H9 (cell line): ENCODE measurements at regions not wholly inside any gene's neighbourhood (a gene's known extent, or its start where the extent isn't known, plus 50 kb on each side); places are given as distances from the start of the nearest gene placed in this dataset.

Experiments
- DNase-seq: peaks from one replicate; pipeline ENCODE4 v3.0.0-alpha.2; 2017
- H2AFZ ChIP-seq: one replicate; pipeline ENCODE4 v1.6.1; 2013; ENCODE audit warnings: mild to moderate bottlenecking, low read length, control low read depth, moderate library complexity
- H2AK5ac ChIP-seq: 2 replicates; pipeline ENCODE4 v1.6.1; 2013; ENCODE audit warnings: low read length, control low read depth, mixed read lengths; ENCODE audit not compliant: insufficient read length
- H2BK120ac ChIP-seq: one replicate; pipeline ENCODE4 v1.6.1; 2013; ENCODE audit warnings: low read depth, mild to moderate bottlenecking, low read length, control low read depth, inconsistent platforms; ENCODE audit not compliant: poor library complexity, severe bottlenecking
- H2BK12ac ChIP-seq: 2 replicates; pipeline ENCODE4 v1.6.1; 2013; ENCODE audit warnings: low read length, control low read depth, mixed read lengths, low read depth; ENCODE audit not compliant: insufficient read length
- H2BK15ac ChIP-seq: 2 replicates; pipeline ENCODE4 v1.6.1; 2013; ENCODE audit warnings: low read depth, low read length, control low read depth
- H2BK20ac ChIP-seq: one replicate; pipeline ENCODE4 v1.6.1; 2013; ENCODE audit warnings: low read depth, mild to moderate bottlenecking, low read length, control low read depth, inconsistent platforms; ENCODE audit not compliant: poor library complexity, severe bottlenecking
- H2BK5ac ChIP-seq: 2 replicates; pipeline ENCODE4 v1.6.1; 2013; ENCODE audit warnings: low read length, control low read depth, mixed read lengths; ENCODE audit not compliant: insufficient read length
- H3K14ac ChIP-seq: 2 replicates; pipeline ENCODE4 v1.6.1; 2013; ENCODE audit warnings: low read length, control low read depth; ENCODE audit not compliant: insufficient read depth
- H3K18ac ChIP-seq: 2 replicates; pipeline ENCODE4 v1.6.1; 2013; ENCODE audit warnings: low read depth, mild to moderate bottlenecking, mixed read lengths, low read length, control low read depth; ENCODE audit not compliant: insufficient read length
- H3K23ac ChIP-seq: 2 replicates; pipeline ENCODE4 v1.6.1; 2013; ENCODE audit warnings: low read length, control low read depth, mixed read lengths, low read depth; ENCODE audit not compliant: insufficient read length
- H3K23me2 ChIP-seq: 2 replicates; pipeline ENCODE4 v1.6.1; 2013; ENCODE audit warnings: low read depth, mild to moderate bottlenecking, mixed read lengths, low read length, control low read depth; ENCODE audit not compliant: insufficient read length, poor library complexity, severe bottlenecking
- H3K27ac ChIP-seq: 2 replicates; pipeline ENCODE4 v1.5.1; 2013; ENCODE audit warnings: low read length, control low read depth, mixed read lengths, low read depth; ENCODE audit not compliant: insufficient read length
- H3K27me3 ChIP-seq: 2 replicates; pipeline ENCODE4 v1.6.1; 2013; ENCODE audit warnings: low read length, control low read depth, inconsistent platforms; ENCODE audit not compliant: insufficient read depth
- H3K4ac ChIP-seq: 2 replicates; pipeline ENCODE4 v1.6.1; 2013; ENCODE audit warnings: low read depth, mild to moderate bottlenecking, control low read depth, inconsistent platforms, low read length, moderate library complexity
- H3K4me1 ChIP-seq: 2 replicates; pipeline ENCODE4 v1.6.1; 2013; ENCODE audit warnings: low read length, control low read depth, inconsistent platforms; ENCODE audit not compliant: insufficient read depth
- H3K4me2 ChIP-seq: 2 replicates; pipeline ENCODE4 v1.6.1; 2013; ENCODE audit warnings: low read length, control low read depth, mixed read lengths; ENCODE audit not compliant: insufficient read length, insufficient read depth
- H3K56ac ChIP-seq: 2 replicates; pipeline ENCODE4 v1.6.1; 2013; ENCODE audit warnings: low read depth, mild to moderate bottlenecking, mixed read lengths, low read length, control low read depth; ENCODE audit not compliant: insufficient read length
- H3K79me1 ChIP-seq: 2 replicates; pipeline ENCODE4 v1.6.1; 2013; ENCODE audit warnings: low read depth, mild to moderate bottlenecking, moderate library complexity, low read length, control low read depth, inconsistent platforms; ENCODE audit not compliant: insufficient read depth, poor library complexity, severe bottlenecking
- H3K79me2 ChIP-seq: 2 replicates; pipeline ENCODE4 v1.6.1; 2013; ENCODE audit warnings: low read length, control low read depth, inconsistent platforms; ENCODE audit not compliant: insufficient read depth
- H3K9ac ChIP-seq: 2 replicates; pipeline ENCODE4 v1.6.1; 2013; ENCODE audit warnings: low read length, control low read depth, mixed read lengths; ENCODE audit not compliant: insufficient read length; ENCODE audit errors: extremely low read depth
- H3K9me3 ChIP-seq: one replicate; pipeline ENCODE4 v1.6.1; 2013; ENCODE audit warnings: low read depth, low read length, inconsistent platforms; ENCODE audit not compliant: control insufficient read depth
- H3T11ph ChIP-seq: one replicate; pipeline ENCODE4 v1.6.1; 2013; ENCODE audit warnings: mild to moderate bottlenecking, low read length, control low read depth, inconsistent platforms
- H4K20me1 ChIP-seq: one replicate; pipeline ENCODE4 v1.6.1; 2013; ENCODE audit not compliant: control insufficient read depth, insufficient read length, insufficient read depth
- H4K5ac ChIP-seq: 2 replicates; pipeline ENCODE4 v1.6.1; 2013; ENCODE audit warnings: low read depth, mild to moderate bottlenecking, mixed read lengths, low read length, control low read depth; ENCODE audit not compliant: insufficient read length
- H4K8ac ChIP-seq: replicated peaks from 2 replicates; pipeline ENCODE4 v1.6.1; 2013; ENCODE audit warnings: low read length, control low read depth, mixed read lengths, low read depth; ENCODE audit not compliant: insufficient read length
- H4K91ac ChIP-seq: 2 replicates; pipeline ENCODE4 v1.6.1; 2013; ENCODE audit warnings: low read depth, mild to moderate bottlenecking, moderate library complexity, mixed read lengths, low read length, control low read depth; ENCODE audit not compliant: insufficient read length
- H3K27ac Mint-ChIP-seq, 3 experiments: 2 replicates in 2 of 3; 3 replicates in 1 of 3; pipeline ENCODE4 v1.8.0; 2020 to 2021; ENCODE audit warnings: mixed read lengths in 3 of 3, mild to moderate bottlenecking in 1 of 3, moderate library complexity in 1 of 3
- H3K27me3 Mint-ChIP-seq: 2 replicates; pipeline ENCODE4 v1.8.0; 2021; ENCODE audit warnings: low read depth, mild to moderate bottlenecking, moderate library complexity, mixed read lengths
- H3K36me3 Mint-ChIP-seq, 3 experiments: 2 replicates in 2 of 3; 3 replicates in 1 of 3; pipeline ENCODE4 v1.8.0; 2020 to 2021; ENCODE audit warnings: low read depth in 3 of 3, mixed read lengths in 3 of 3; ENCODE audit not compliant: insufficient read depth in 1 of 3
- H3K4me1 Mint-ChIP-seq, 2 experiments: 2 replicates each; pipeline ENCODE4 v1.8.0; 2020; ENCODE audit warnings: mixed read lengths in 2 of 2
- H3K4me3 Mint-ChIP-seq, 2 experiments: 2 replicates in 1 of 2; 3 replicates in 1 of 2; pipeline ENCODE4 v1.8.0; 2020 to 2021; ENCODE audit warnings: mild to moderate bottlenecking in 2 of 2, mixed read lengths in 2 of 2, moderate library complexity in 1 of 2
- H3K9me3 Mint-ChIP-seq, 2 experiments: 2 replicates in 1 of 2; 3 replicates in 1 of 2; pipeline ENCODE4 v1.8.0; 2020; ENCODE audit warnings: mild to moderate bottlenecking in 2 of 2, mixed read lengths in 2 of 2, moderate library complexity in 1 of 2
- CTCF ChIP-seq: fragments of 200-600 bp; sonication (generic); conservative IDR thresholded peaks from 3 replicates; pipeline ENCODE4 v1.8.0; 2021; ENCODE audit warnings: antibody characterized with exemption, mild to moderate bottlenecking
- WGBS: extraction: QIAGEN DNeasy Blood & Tissue Kit; methylation state at CpG from one replicate; pipeline ENCODE4 v1.1.7; 2013; ENCODE audit warnings: missing lambda C conversion rate, low lambda C conversion rate, mixed read lengths; ENCODE audit not compliant: insufficient read length; ENCODE audit errors: extremely low coverage; 5-methylcytosine and 5-hydroxymethylcytosine counted together

- no peaks in the 10 kb centered on the region for H3K23me2 ChIP-seq
- H2BK15ac ChIP-seq: no peak overlapping the region
- no peaks in the 10 kb centered on the region for H3K9me3 ChIP-seq
- no peak overlapping the region for H3T11ph ChIP-seq
- no peak overlapping the region for H3K9ac ChIP-seq
- H2BK20ac ChIP-seq: no peak overlapping the region
- DNase-seq: no peak
- no peak overlapping the region for H2BK12ac ChIP-seq
- H3K4me1 ChIP-seq: no peaks in the 10 kb centered on the region
- no peak overlapping the region for H3K4me2 ChIP-seq
- no peak overlapping the region for H3K18ac ChIP-seq
- no peak overlapping the region for H3K23ac ChIP-seq
- H3K27ac ChIP-seq: no peak overlapping the region
- no peaks in the 10 kb centered on the region for H4K20me1 ChIP-seq
- no peak overlapping the region for H4K91ac ChIP-seq
- H3K56ac ChIP-seq: no peak overlapping the region
- Mint-ChIP-seq H3K4me1 (peaks cover 11 to 12% of the 10 kb centered on the region in 2 experiments), H3K4me3 (no peak overlapping the region), H3K27ac (no peak overlapping the region), H3K27me3 (peaks cover 7% of the 10 kb centered on the region), H3K36me3 (no peaks in the 10 kb centered on the region), H3K9me3 (0 out of 5 replicates have a peak, but pooled peaks cover 0 to 3% of the 10 kb centered on the region in 2 experiments)
- no peak overlapping the region for H2AK5ac ChIP-seq
- no peaks in the 10 kb centered on the region for H3K79me1 ChIP-seq
- no peak overlapping the region for H4K8ac ChIP-seq
- WGBS: no CpG with 5 or more reads among the region's 2 CpGs
- no peak for TF ChIP-seq CTCF
- no peak overlapping the region for H2BK5ac ChIP-seq
- H3K14ac ChIP-seq: no peak overlapping the region
- no peak overlapping the region for H4K5ac ChIP-seq
- no peak overlapping the region for H2BK120ac ChIP-seq
- H3K4ac ChIP-seq: no peak overlapping the region
- H2AFZ ChIP-seq: no peak overlapping the region
- H3K27me3 ChIP-seq: no peaks in the 10 kb centered on the region
- H3K79me2 ChIP-seq: no peaks in the 10 kb centered on the region
Measured at GRCh38 chr5:175386526-175386925, 57.5 kb downstream of the DRD1 start.
